ENCODE measurements at regions not wholly inside any gene's neighbourhood (a gene's known extent, or its start where the extent isn't known, plus 50 kb on each side); places are given as distances from the start of the nearest gene placed in this dataset.
A peak's percentile ranks its signal among the peaks of the same experiment; 100 is the strongest.
"Not testable (repeated sequence)": the region's sequence is repeated elsewhere in the genome, so short reads cannot be mapped to it uniquely, and the experiment has no call there.

GRCh38 chr12:85425349-85425612 is 145.3 kb downstream of the ALX1 start:
- Histone ChIP-seq H3K9me3 (ENCODE audit: insufficient read depth, low read length) (no peaks in the 10 kb centered on the region), H3K4me2 (ENCODE audit: low read length) (peak overlapping the region; percentile 84), H3K36me3 (replicated peaks; ENCODE audit: low read depth, low read length) (no peaks in the 10 kb centered on the region), H3K4me1 (ENCODE audit: low read length) (peaks cover 30% of the 10 kb centered on the region), H3K9ac (ENCODE audit: low read length) (peak overlapping the region; percentile 56; the same call in 1 of the 2 replicates), H3K4me3 (ENCODE audit: low read length) (peak overlapping the region; percentile 77), H3K27me3 (ENCODE audit: low read depth, low read length) (no peaks in the 10 kb centered on the region), H3K79me2 (ENCODE audit: low read length) (no peaks in the 10 kb centered on the region), H3K27ac (ENCODE audit: low read length) (no peak overlapping the region), H2AFZ (ENCODE audit: low read depth, low read length) (0 out of 2 replicates have a peak overlapping the region, but pooled peaks have one; percentile 50), H4K20me1 (ENCODE audit: insufficient read depth, low read length) (no peaks in the 10 kb centered on the region)
- TF ChIP-seq EZH2phosphoT487 (IDR thresholded peaks at IDR 0.05; ENCODE audit: low read depth) (no peak), CTCF (IDR thresholded peaks at IDR 0.05; ENCODE audit: low read depth, low read length) (no peak)

DNA sequence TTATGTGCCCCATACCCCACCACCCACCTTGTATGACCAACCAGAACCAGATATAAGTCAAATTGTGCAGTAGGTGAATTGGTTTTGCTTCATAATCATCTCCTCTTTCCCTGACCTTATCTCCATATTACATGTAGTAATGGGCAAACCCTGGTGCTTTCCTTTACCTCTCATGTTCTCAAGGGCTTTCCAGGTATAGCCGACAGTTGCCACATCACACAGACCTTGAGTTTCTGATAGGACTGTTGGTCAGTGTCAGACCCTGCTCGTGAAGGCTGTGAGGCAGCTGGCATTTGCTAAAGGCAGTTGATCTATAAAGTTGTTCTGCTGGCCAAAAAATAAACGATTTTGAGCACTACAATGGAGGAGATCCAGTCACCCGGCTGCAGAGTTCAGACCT is 145.9 kb downstream of the ALX1 start:
- no peak overlapping the region for H3K9ac ChIP-seq (ENCODE audit: low read length)
- no peaks in the 10 kb centered on the region for H4K20me1 ChIP-seq (ENCODE audit: insufficient read depth, low read length)
- H3K36me3 ChIP-seq (replicated peaks; ENCODE audit: low read depth, low read length): no peaks in the 10 kb centered on the region
- no peaks in the 10 kb centered on the region for H3K9me3 ChIP-seq (ENCODE audit: insufficient read depth, low read length)
- no peak overlapping the region for H3K4me3 ChIP-seq (ENCODE audit: low read length)
- H3K27me3 ChIP-seq (ENCODE audit: low read depth, low read length): no peaks in the 10 kb centered on the region
- peaks cover 30% of the 10 kb centered on the region for H3K4me1 ChIP-seq (ENCODE audit: low read length)
- TF ChIP-seq CTCF (IDR thresholded peaks at IDR 0.05; ENCODE audit: low read depth, low read length) (no peak), EZH2phosphoT487 (IDR thresholded peaks at IDR 0.05; ENCODE audit: low read depth) (no peak)
- H2AFZ ChIP-seq (ENCODE audit: low read depth, low read length): no peak overlapping the region; the same call in 1 of the 2 replicates
- H3K27ac ChIP-seq (ENCODE audit: low read length): no peak overlapping the region
- H3K79me2 ChIP-seq (ENCODE audit: low read length): no peaks in the 10 kb centered on the region
- H3K4me2 ChIP-seq (ENCODE audit: low read length): 0 out of 2 replicates have a peak overlapping the region, but pooled peaks have one; percentile 5

- H3K27me3 ChIP-seq (ENCODE audit: low read depth, low read length); H4K20me1 ChIP-seq (ENCODE audit: insufficient read depth, low read length): not testable (repeated sequence)
These were observed 153.1 kb downstream of the ALX1 start for GRCh38 chr12:85433148-85433547.

GRCh38 chr12:85440271-85440670 is 160.3 kb downstream of the ALX1 start:
- TF ChIP-seq CTCF (IDR thresholded peaks at IDR 0.05; ENCODE audit: low read depth, low read length): no peak
- no peaks in the 10 kb centered on the region for H3K27me3 ChIP-seq (ENCODE audit: low read depth, low read length)
- no peak overlapping the region for H3K27ac ChIP-seq (ENCODE audit: low read length)
- no peak overlapping the region for H3K4me2 ChIP-seq (ENCODE audit: low read length)
- H3K79me2 ChIP-seq (ENCODE audit: low read length): no peaks in the 10 kb centered on the region
- H4K20me1 ChIP-seq (ENCODE audit: insufficient read depth, low read length): no peaks in the 10 kb centered on the region
- no peaks in the 10 kb centered on the region for H3K4me1 ChIP-seq (ENCODE audit: low read length)
- H3K9me3 ChIP-seq (ENCODE audit: insufficient read depth, low read length): no peaks in the 10 kb centered on the region
- no peak overlapping the region for H3K4me3 ChIP-seq (ENCODE audit: low read length)
- H2AFZ ChIP-seq (ENCODE audit: low read depth, low read length): no peak overlapping the region
- H3K9ac ChIP-seq (ENCODE audit: low read length): no peak overlapping the region
- no peaks in the 10 kb centered on the region for H3K36me3 ChIP-seq (replicated peaks; ENCODE audit: low read depth, low read length)

More at GRCh38 chr12:85433148-85433547, 153.1 kb downstream of the ALX1 start:
- H3K27ac ChIP-seq (ENCODE audit: low read length); H3K4me2 ChIP-seq (ENCODE audit: low read length); H3K36me3 ChIP-seq (replicated peaks; ENCODE audit: low read depth, low read length); H3K9ac ChIP-seq (ENCODE audit: low read length); H3K9me3 ChIP-seq (ENCODE audit: insufficient read depth, low read length); H3K4me1 ChIP-seq (ENCODE audit: low read length); H3K4me3 ChIP-seq (ENCODE audit: low read length); H3K79me2 ChIP-seq (ENCODE audit: low read length); H2AFZ ChIP-seq (ENCODE audit: low read depth, low read length): not testable (repeated sequence)

- Histone ChIP-seq H3K27me3 (ENCODE audit: low read depth, low read length) (no peaks in the 10 kb centered on the region), H3K4me1 (ENCODE audit: low read length) (no peaks in the 10 kb centered on the region), H3K9ac (ENCODE audit: low read length) (no peak overlapping the region), H3K9me3 (ENCODE audit: insufficient read depth, low read length) (no peaks in the 10 kb centered on the region), H3K79me2 (ENCODE audit: low read length) (no peaks in the 10 kb centered on the region), H3K36me3 (replicated peaks; ENCODE audit: low read depth, low read length) (no peaks in the 10 kb centered on the region), H2AFZ (ENCODE audit: low read depth, low read length) (no peak overlapping the region), H4K20me1 (ENCODE audit: insufficient read depth, low read length) (no peaks in the 10 kb centered on the region), H3K27ac (ENCODE audit: low read length) (no peak overlapping the region), H3K4me2 (ENCODE audit: low read length) (no peak overlapping the region), H3K4me3 (ENCODE audit: low read length) (no peak overlapping the region)
- no peak for TF ChIP-seq CTCF (IDR thresholded peaks at IDR 0.05; ENCODE audit: low read depth, low read length)
- no peak for TF ChIP-seq EZH2phosphoT487 (IDR thresholded peaks at IDR 0.05; ENCODE audit: low read depth)
These were observed 161.0 kb downstream of the ALX1 start for GRCh38 chr12:85441025-85441424.
